Body of pancreas (tissue), 4 donors: ENCODE measurements at regions not wholly inside any gene's neighbourhood (a gene's known extent, or its start where the extent isn't known, plus 50 kb on each side); places are given as distances from the start of the nearest gene placed in this dataset.

Experiments used
- ATAC-seq: fragments of 150-250 bp; one replicate; pipeline ENCODE4 v1.9.1; 2016
- DNase-seq, 4 donors: peaks; one replicate each; pipeline ENCODE4 v3.0.0-alpha.2; 2019
- H3K27ac ChIP-seq, 4 donors: fragments of 200-600 bp; sonication (generic); 1 replicate in 3 of 4; 2 replicates in 1 of 4; pipeline versions ENCODE4 v1.5.1 to v1.6.1; 2016 to 2019; ENCODE audit warnings: mild to moderate bottlenecking in 1 of 4, mixed read lengths in 1 of 4, moderate library complexity in 1 of 4
- H3K27me3 ChIP-seq, 2 donors: fragments of 200-600 bp; sonication (generic); one replicate each; pipeline ENCODE4 v1.6.0; 2016; ENCODE audit warnings: mild to moderate bottlenecking in 1 of 2
- H3K36me3 ChIP-seq, 2 donors: fragments of 200-600 bp; sonication (generic); replicated peaks in 1 of 2; 2 replicates each; pipeline ENCODE4 v1.5.1; 2016; ENCODE audit warnings: low read depth in 2 of 2; ENCODE audit not compliant: insufficient read depth in 1 of 2
- H3K4me1 ChIP-seq: fragments of 200-600 bp; sonication (generic); one replicate; pipeline ENCODE4 v1.6.0; 2016
- H3K4me3 ChIP-seq, 2 donors: fragments of 200-600 bp; sonication (generic); 1 replicate in 1 of 2; 2 replicates in 1 of 2; pipeline ENCODE4 v1.5.1; 2016 to 2019
- H3K9me3 ChIP-seq, 3 donors: fragments of 200-600 bp; sonication (generic); 1 replicate in 2 of 3; 2 replicates in 1 of 3; pipeline ENCODE4 v1.5.1; 2016
- POLR2A ChIP-seq, 3 donors: fragments of 450-650 bp; IDR thresholded peaks; one replicate each; pipeline ENCODE4 v1.6.1; 2016; ENCODE audit warnings: antibody characterized with exemption in 3 of 3, mild to moderate bottlenecking in 2 of 3
- WGBS, 2 donors: methylation state at CpG; one replicate each; pipeline ENCODE4 v1.1.5; 2017; 5-methylcytosine and 5-hydroxymethylcytosine counted together
- intact Hi-C: fragments of 100-400 bp; cut with DNase I; formaldehyde crosslinking; loops from one replicate; pipeline ENCODE4 v1.15.1; 2023
- TF ChIP-seq, protein P1 (sequence below), 7 experiments: fragments of 450-650 bp in 4 of 7; fragments of 200-600 bp in 3 of 7; sonication (generic) in 3 of 7; IDR thresholded peaks; one replicate each; pipeline ENCODE4 v1.5.1; 2016 to 2019; ENCODE audit warnings: antibody characterized with exemption in 7 of 7

DNA sequence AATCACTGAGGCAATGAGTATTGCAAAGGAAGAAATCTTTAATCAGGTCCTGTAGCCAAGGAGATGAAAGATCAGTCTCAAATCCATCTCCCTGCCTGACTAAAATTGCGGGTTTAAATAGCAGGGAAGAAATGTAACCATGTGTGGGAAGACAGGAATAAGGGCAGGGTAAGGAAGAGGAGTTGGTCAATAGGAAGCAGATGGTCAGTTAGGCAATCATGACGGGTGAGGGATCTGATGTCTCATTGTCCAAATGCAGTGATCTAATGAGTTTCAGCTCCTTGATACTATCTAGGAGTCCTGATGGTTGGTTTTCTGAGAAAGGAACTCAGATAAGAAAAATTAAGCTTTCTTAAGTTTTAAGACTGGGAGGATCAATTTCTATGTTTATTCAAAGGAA lies 200.8 kb downstream of the SPATA18 start:
- Histone ChIP-seq H3K4me1 (no peaks in the 10 kb centered on the region), H3K27ac (no peak overlapping the region), H3K27me3 (no peaks in the 10 kb centered on the region), H3K36me3 (no peaks in the 10 kb centered on the region), H3K4me3 (no peak overlapping the region), H3K9me3 (peaks cover 0 to 6% (median 0%) of the 10 kb centered on the region in 3 donors)
- intact Hi-C loops = no loop called here
- WGBS, 2 donors = 63 to 84% methylated on average over 2 of the region's 2 CpGs
- TF ChIP-seq, protein P1, sequence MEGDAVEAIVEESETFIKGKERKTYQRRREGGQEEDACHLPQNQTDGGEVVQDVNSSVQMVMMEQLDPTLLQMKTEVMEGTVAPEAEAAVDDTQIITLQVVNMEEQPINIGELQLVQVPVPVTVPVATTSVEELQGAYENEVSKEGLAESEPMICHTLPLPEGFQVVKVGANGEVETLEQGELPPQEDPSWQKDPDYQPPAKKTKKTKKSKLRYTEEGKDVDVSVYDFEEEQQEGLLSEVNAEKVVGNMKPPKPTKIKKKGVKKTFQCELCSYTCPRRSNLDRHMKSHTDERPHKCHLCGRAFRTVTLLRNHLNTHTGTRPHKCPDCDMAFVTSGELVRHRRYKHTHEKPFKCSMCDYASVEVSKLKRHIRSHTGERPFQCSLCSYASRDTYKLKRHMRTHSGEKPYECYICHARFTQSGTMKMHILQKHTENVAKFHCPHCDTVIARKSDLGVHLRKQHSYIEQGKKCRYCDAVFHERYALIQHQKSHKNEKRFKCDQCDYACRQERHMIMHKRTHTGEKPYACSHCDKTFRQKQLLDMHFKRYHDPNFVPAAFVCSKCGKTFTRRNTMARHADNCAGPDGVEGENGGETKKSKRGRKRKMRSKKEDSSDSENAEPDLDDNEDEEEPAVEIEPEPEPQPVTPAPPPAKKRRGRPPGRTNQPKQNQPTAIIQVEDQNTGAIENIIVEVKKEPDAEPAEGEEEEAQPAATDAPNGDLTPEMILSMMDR (IDR thresholded peaks at IDR 0.05) = no peak
- TF ChIP-seq POLR2A (IDR thresholded peaks at IDR 0.05) = no peak
- ATAC-seq (no peak), DNase-seq (no peak)

GRCh38 chr4:52253025-52253424 lies 201.9 kb downstream of the SPATA18 start:
- Histone ChIP-seq H3K27me3 (no peaks in the 10 kb centered on the region), H3K9me3 (peaks cover 0 to 6% (median 0%) of the 10 kb centered on the region in 3 donors), H3K4me3 (no peak overlapping the region), H3K4me1 (no peaks in the 10 kb centered on the region), H3K27ac (no peak overlapping the region), H3K36me3 (no peaks in the 10 kb centered on the region)
- TF ChIP-seq, protein P1 (IDR thresholded peaks at IDR 0.05) = no peak
- TF ChIP-seq POLR2A (IDR thresholded peaks at IDR 0.05) = no peak
- 55 to 61% methylated on average over 5 of the region's 5 CpGs for WGBS, 2 donors
- DNase-seq (no peak), ATAC-seq (no peak)
- intact Hi-C loops = no loop called here

GRCh38 chr4:52256522-52256921 lies 205.4 kb downstream of the SPATA18 start:
- TF ChIP-seq, protein P1 (IDR thresholded peaks at IDR 0.05) = no peak
- no peak for TF ChIP-seq POLR2A (IDR thresholded peaks at IDR 0.05)
- H3K4me1 ChIP-seq = no peaks in the 10 kb centered on the region
- H3K4me3 ChIP-seq = no peak overlapping the region
- DNase-seq = no peak
- no peak overlapping the region for H3K27ac ChIP-seq
- no peaks in the 10 kb centered on the region for H3K36me3 ChIP-seq
- H3K9me3 ChIP-seq = peaks cover 0 to 6% (median 0%) of the 10 kb centered on the region in 3 donors
- no peak for ATAC-seq
- H3K27me3 ChIP-seq = no peaks in the 10 kb centered on the region
- intact Hi-C loops = no loop called here
- 64 to 73% methylated on average over 2 of the region's 2 CpGs for WGBS, 2 donors

- WGBS, 2 donors = 63 to 71% methylated on average over 3 of the region's 3 CpGs
- Histone ChIP-seq H3K27ac (no peak overlapping the region), H3K4me1 (no peaks in the 10 kb centered on the region), H3K4me3 (no peak overlapping the region), H3K9me3 (no peaks in the 10 kb centered on the region), H3K27me3 (no peaks in the 10 kb centered on the region), H3K36me3 (no peaks in the 10 kb centered on the region)
- TF ChIP-seq POLR2A (IDR thresholded peaks at IDR 0.05) = no peak
- TF ChIP-seq, protein P1 (IDR thresholded peaks at IDR 0.05) = no peak
- intact Hi-C loops = no loop called here
- no peak for DNase-seq
- no peak for ATAC-seq
Observed at GRCh38 chr4:52259978-52260377, 208.9 kb downstream of the SPATA18 start.

GRCh38 chr4:52260514-52261210 lies 209.6 kb downstream of the SPATA18 start:
- Histone ChIP-seq H3K4me1 (peaks cover under 1% of the 10 kb centered on the region), H3K27ac (no peak overlapping the region), H3K4me3 (no peak overlapping the region), H3K27me3 (no peaks in the 10 kb centered on the region), H3K9me3 (no peaks in the 10 kb centered on the region), H3K36me3 (no peaks in the 10 kb centered on the region)
- no peak for DNase-seq
- intact Hi-C loops = no loop called here
- no peak for ATAC-seq
- 53 to 75% methylated on average over 6 of the region's 6 CpGs for WGBS, 2 donors
- no peak for TF ChIP-seq POLR2A (IDR thresholded peaks at IDR 0.05)
- TF ChIP-seq, protein P1 (IDR thresholded peaks at IDR 0.05) = no peak
